OCI-LY7 (cell line): ENCODE measurements at regions not wholly inside any gene's neighbourhood (a gene's known extent, or its start where the extent isn't known, plus 50 kb on each side); places are given as distances from the start of the nearest gene placed in this dataset.

ENCODE experiments used
- CTCF ChIP-seq: fragments of 200-600 bp; sonication (generic); conservative IDR thresholded peaks from 2 replicates; pipeline ENCODE4 v1.5.1; 2014; ENCODE audit warnings: mild to moderate bottlenecking, antibody characterized with exemption, low read length, moderate library complexity, mixed read lengths
- EZH2phosphoT487 ChIP-seq: fragments of 200-600 bp; sonication (generic); IDR thresholded peaks from 2 replicates; pipeline ENCODE4 v1.6.1; 2018; ENCODE audit warnings: low read depth, borderline replicate concordance, mild to moderate bottlenecking, mixed run types, antibody characterized with exemption, low read length, moderate library complexity, mixed read lengths

GRCh38 chr3:22777834-22778233 lies 425.3 kb upstream of the UBE2E2 start:
- TF ChIP-seq CTCF (no peak), EZH2phosphoT487 (no peak)
